ENCODE measurements at regions not wholly inside any gene's neighbourhood (a gene's known extent, or its start where the extent isn't known, plus 50 kb on each side); places are given as distances from the start of the nearest gene placed in this dataset.

DNA sequence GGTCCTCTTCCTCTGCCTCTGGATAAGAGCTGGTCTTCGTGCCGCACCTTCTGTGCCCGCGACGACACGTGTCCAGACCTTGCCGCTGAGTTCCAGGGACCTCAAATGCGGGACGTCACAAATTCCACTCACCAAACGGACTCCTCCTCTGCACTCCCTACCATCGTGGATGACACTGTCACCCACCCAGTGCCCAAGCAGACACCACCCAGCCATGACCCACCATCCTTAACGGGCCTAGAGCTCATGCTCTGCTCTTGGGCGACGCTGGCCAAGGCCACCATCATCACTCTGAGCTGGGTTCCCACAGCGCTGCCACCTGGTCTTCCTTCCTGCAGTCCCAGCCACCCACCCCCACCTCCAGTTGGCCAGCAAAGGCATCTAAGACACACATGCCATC, 96.4 kb upstream of the RPL38 start:
- H3K9ac ChIP-seq (replicated peaks in 1 of 4; ENCODE audit: extremely low read depth in 1 of 4, low read depth in 3 of 4, low read length in 3 of 4): no peak overlapping the region
- no peak overlapping the region for H2BK120ac ChIP-seq (replicated peaks; ENCODE audit: low read depth, low read length)
- H4K91ac ChIP-seq (replicated peaks; ENCODE audit: insufficient read length, low read length): no peak overlapping the region
- DNase-seq (ENCODE audit: low read depth in 1 of 2, low spot score in 2 of 2) (no peak), FAIRE-seq (no peak)
- POLR2A ChIA-PET (ENCODE audit: partially characterized antibody): interaction anchor here (1.3 to 1.4 kb wide), 2 partner anchors 11 to 17 kb away, joined by 4 to 5 read pairs; no protein-coding TSS in a partner anchor
- H4K5ac ChIP-seq (ENCODE audit: insufficient read length, low read depth, low read length): no peak overlapping the region
- no peak overlapping the region for H2AK5ac ChIP-seq (ENCODE audit: low read depth, low read length)
- no peak overlapping the region for H3K14ac ChIP-seq (ENCODE audit: insufficient read length)
- H2AFZ ChIP-seq (ENCODE audit: low read length): no peak overlapping the region
- no peak overlapping the region for H3K4ac ChIP-seq (replicated peaks; ENCODE audit: insufficient read length, low read depth, low read length)
- peak overlapping the region; percentile 88; the same call in 1 of the 2 replicates for H2BK15ac ChIP-seq (ENCODE audit: low read length)
- H2BK5ac ChIP-seq (ENCODE audit: low read depth, low read length): no peak overlapping the region
- CTCF ChIA-PET (ENCODE audit: partially characterized antibody): interaction anchor here (0.8 to 7.2 kb wide), 12 partner anchors 12 to 93 kb away, joined by 3 to 113 read pairs (median 4); no protein-coding TSS in a partner anchor
- H3K56ac ChIP-seq (replicated peaks; ENCODE audit: insufficient read length, low read depth, low read length): no peak overlapping the region
- no peak overlapping the region for H3K4me3 ChIP-seq (ENCODE audit: extremely low read depth in 1 of 4, insufficient read depth in 2 of 4, low read depth in 3 of 4, low read length in 4 of 4)
- H3K18ac ChIP-seq (ENCODE audit: extremely low read depth, low read length): no peak overlapping the region
- no peaks in the 10 kb centered on the region for H3K36me3 ChIP-seq (ENCODE audit: control insufficient read depth in 2 of 4, insufficient read depth in 4 of 4, low read length in 3 of 4)
- H3K23me2 ChIP-seq (ENCODE audit: low read depth, low read length): no peaks in the 10 kb centered on the region
- peaks cover 0 to 2% (median under 1%) of the 10 kb centered on the region in 4 experiments; a peak in 1 of 7 replicates for H3K27me3 ChIP-seq (replicated peaks in 1 of 4; ENCODE audit: control insufficient read depth in 3 of 4, extremely low read depth in 1 of 4, insufficient read depth in 3 of 4, low read length in 3 of 4)
- no peak overlapping the region for H3K27ac ChIP-seq (ENCODE audit: low read depth, low read length)
- no peaks in the 10 kb centered on the region for H3K79me1 ChIP-seq (ENCODE audit: low read depth, low read length)
- H2BK20ac ChIP-seq (ENCODE audit: low read length): no peak overlapping the region
- H2BK12ac ChIP-seq (ENCODE audit: low read depth, low read length): no peak overlapping the region
- no peaks in the 10 kb centered on the region for H4K20me1 ChIP-seq (replicated peaks in 1 of 2; ENCODE audit: control insufficient read depth in 1 of 2, insufficient read depth in 2 of 2, low read length in 2 of 2)
- H3K4me1 ChIP-seq (replicated peaks in 1 of 4; ENCODE audit: control insufficient read depth in 3 of 4, insufficient read depth in 4 of 4, low read length in 3 of 4): peaks cover 0 to 7% (median 2%) of the 10 kb centered on the region in 4 experiments; a peak in 3 of 7 replicates
- H3K4me2 ChIP-seq (ENCODE audit: insufficient read depth in 1 of 2, low read depth in 2 of 2, low read length in 2 of 2): no peak overlapping the region
- WGBS, 2 experiments (ENCODE audit: extremely low coverage in 1 of 2, insufficient coverage in 1 of 2, insufficient read length in 1 of 2, insufficient replicate concordance in 2 of 2, low coverage in 1 of 2, low lambda C conversion rate in 2 of 2, missing lambda C conversion rate in 1 of 2): 87% methylated on average over 13 of the region's 15 CpGs; no CpG with 5 or more reads in 1 of the 2 experiments
- H3K9me3 ChIP-seq (ENCODE audit: insufficient read depth in 2 of 2, low read depth in 1 of 2, low read length in 1 of 2): no peaks in the 10 kb centered on the region
- H3K79me2 ChIP-seq (ENCODE audit: control insufficient read depth in 1 of 2, insufficient read depth in 2 of 2, low read length in 2 of 2): no peaks in the 10 kb centered on the region
- no peak overlapping the region for H4K8ac ChIP-seq (ENCODE audit: extremely low read depth, insufficient read depth, low read length)
- H3K23ac ChIP-seq (ENCODE audit: insufficient read length): no peak overlapping the region
- TF ChIP-seq NRF1 (IDR thresholded peaks at IDR 0.05; ENCODE audit: low read depth, low read length) (no peak), RAD21 (IDR thresholded peaks at IDR 0.05 in 1 of 2, conservative IDR thresholded peaks at IDR 0.05 in 1 of 2; ENCODE audit: low read depth in 2 of 2, low read length in 2 of 2) (no peak), BRCA1 (IDR thresholded peaks at IDR 0.05; ENCODE audit: low read depth, low read length) (no peak), CHD2 (IDR thresholded peaks at IDR 0.05; ENCODE audit: low read length) (no peak), KDM1A (IDR thresholded peaks at IDR 0.05; ENCODE audit: borderline replicate concordance, low read length) (no peak), GABPA (IDR thresholded peaks at IDR 0.05; ENCODE audit: borderline replicate concordance, insufficient read depth, low read length) (no peak), SP2 (IDR thresholded peaks at IDR 0.05; ENCODE audit: low read length) (no peak), SUZ12 (IDR thresholded peaks at IDR 0.05; ENCODE audit: low read length) (no peak), RBBP5 (IDR thresholded peaks at IDR 0.05; ENCODE audit: borderline replicate concordance, low read depth, low read length) (no peak), MAFK (IDR thresholded peaks at IDR 0.05; ENCODE audit: low read depth, low read length) (no peak), SIX5 (IDR thresholded peaks at IDR 0.05; ENCODE audit: low read depth, low read length) (no peak), CEBPB (IDR thresholded peaks at IDR 0.05; ENCODE audit: low read depth, low read length) (no peak)
- TF ChIP-seq, protein P1, sequence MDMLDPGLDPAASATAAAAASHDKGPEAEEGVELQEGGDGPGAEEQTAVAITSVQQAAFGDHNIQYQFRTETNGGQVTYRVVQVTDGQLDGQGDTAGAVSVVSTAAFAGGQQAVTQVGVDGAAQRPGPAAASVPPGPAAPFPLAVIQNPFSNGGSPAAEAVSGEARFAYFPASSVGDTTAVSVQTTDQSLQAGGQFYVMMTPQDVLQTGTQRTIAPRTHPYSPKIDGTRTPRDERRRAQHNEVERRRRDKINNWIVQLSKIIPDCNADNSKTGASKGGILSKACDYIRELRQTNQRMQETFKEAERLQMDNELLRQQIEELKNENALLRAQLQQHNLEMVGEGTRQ (IDR thresholded peaks at IDR 0.05; ENCODE audit: low read length): no peak
